T-helper 1 cell treated with Interleukin-12 subunit alpha and Interleukin-12 subunit beta and Interleukin-4 antibody, amounts not matched to agents 30 μg/mL and 1 μg/mL, for 36 hours (primary cell): ENCODE measurements at regions not wholly inside any gene's neighbourhood (a gene's known extent, or its start where the extent isn't known, plus 50 kb on each side); places are given as distances from the start of the nearest gene placed in this dataset.
"Not testable (repeated sequence)": the region's sequence is repeated elsewhere in the genome, so short reads cannot be mapped to it uniquely, and the experiment has no call there.

Source experiments
- H3K27ac Mint-ChIP-seq: one replicate; pipeline ENCODE4 v1.8.0; 2021; ENCODE audit warnings: mild to moderate bottlenecking, mixed read lengths
- H3K27me3 Mint-ChIP-seq: one replicate; pipeline ENCODE4 v1.8.0; 2021; ENCODE audit warnings: low read depth, mixed read lengths
- H3K36me3 Mint-ChIP-seq: one replicate; pipeline ENCODE4 v1.8.0; 2021; ENCODE audit warnings: low read depth, mixed read lengths
- H3K4me1 Mint-ChIP-seq: one replicate; pipeline ENCODE4 v1.8.0; 2021; ENCODE audit warnings: low read depth, mixed read lengths
- H3K4me3 Mint-ChIP-seq: one replicate; pipeline ENCODE4 v1.8.0; 2021; ENCODE audit warnings: mild to moderate bottlenecking, moderate library complexity, mixed read lengths
- H3K9me3 Mint-ChIP-seq: one replicate; pipeline ENCODE4 v1.8.0; 2021; ENCODE audit warnings: mixed read lengths

DNA sequence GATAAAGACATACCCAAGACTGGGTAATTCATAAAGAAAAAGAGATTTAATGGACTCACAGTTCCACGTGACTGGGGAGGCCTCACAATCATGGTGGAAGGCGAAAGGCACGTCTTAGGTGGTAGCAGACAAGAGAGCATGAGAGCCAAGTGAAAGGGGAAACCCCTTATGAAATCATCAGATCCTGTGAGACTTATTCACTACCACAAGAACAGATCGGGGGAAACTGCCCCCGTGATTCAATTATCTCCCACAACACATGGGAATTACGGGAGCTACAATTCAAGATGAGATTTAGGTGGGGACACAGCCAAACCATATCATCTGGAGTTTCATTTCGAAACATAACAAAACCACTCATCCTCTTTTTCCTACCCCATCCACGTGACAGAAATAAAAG is 193.2 kb downstream of the OR2B2 start:
- H3K4me1 Mint-ChIP-seq: peaks cover 17% of the 10 kb centered on the region
- H3K9me3 Mint-ChIP-seq, H3K36me3 Mint-ChIP-seq, H3K4me3 Mint-ChIP-seq, H3K27ac Mint-ChIP-seq: not testable (repeated sequence)
- peaks cover 21% of the 10 kb centered on the region for H3K27me3 Mint-ChIP-seq

DNA sequence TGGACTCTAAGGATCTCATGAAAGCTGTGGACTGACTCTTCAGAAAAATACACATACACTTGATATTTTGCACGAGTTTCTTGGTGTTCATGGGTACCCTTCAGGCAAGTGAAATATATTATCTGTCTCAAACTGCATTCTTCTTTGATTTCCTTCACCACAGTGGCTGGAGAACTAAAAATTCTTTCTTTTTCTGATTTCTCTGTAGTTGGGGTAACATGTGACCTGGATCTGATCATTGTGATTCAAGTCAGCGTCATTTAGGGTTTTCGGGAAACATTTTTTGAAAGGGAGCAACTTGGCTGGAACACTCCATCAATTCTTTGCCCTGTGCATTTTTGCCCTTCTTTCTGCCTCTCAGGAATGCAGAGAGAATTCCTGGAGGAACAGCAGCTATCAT is 205.8 kb downstream of the OR2B2 start:
- Mint-ChIP-seq H3K36me3 (peaks cover 15% of the 10 kb centered on the region), H3K27ac (no peak overlapping the region), H3K4me1 (no peaks in the 10 kb centered on the region), H3K4me3 (no peak overlapping the region), H3K27me3 (no peaks in the 10 kb centered on the region), H3K9me3 (no peaks in the 10 kb centered on the region)

DNA sequence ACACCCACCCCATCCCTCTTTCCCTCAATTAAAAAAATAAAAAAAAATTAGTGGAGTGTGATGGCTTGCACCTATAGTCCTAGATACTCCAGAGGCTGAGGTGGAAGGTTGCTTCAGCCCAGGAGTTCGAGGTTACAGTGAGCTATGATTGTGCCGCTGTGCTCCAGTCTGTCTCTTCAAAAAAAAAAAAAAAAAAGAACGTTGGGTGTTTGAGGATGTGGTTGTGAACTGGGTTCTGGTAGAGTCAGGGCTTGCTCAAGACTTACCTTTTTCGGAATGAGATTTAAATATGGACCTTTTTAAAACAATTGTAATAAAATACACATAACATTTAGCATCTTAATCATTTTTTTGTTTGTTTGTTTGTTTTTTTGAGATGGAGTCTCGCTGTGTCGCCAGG is 211.9 kb downstream of the OR2B2 start:
- no peak overlapping the region for H3K4me3 Mint-ChIP-seq
- peaks cover 20% of the 10 kb centered on the region for H3K36me3 Mint-ChIP-seq
- H3K4me1 Mint-ChIP-seq: peaks cover 5% of the 10 kb centered on the region
- H3K9me3 Mint-ChIP-seq: peaks cover 6% of the 10 kb centered on the region
- no peaks in the 10 kb centered on the region for H3K27me3 Mint-ChIP-seq
- H3K27ac Mint-ChIP-seq: no peak overlapping the region

DNA sequence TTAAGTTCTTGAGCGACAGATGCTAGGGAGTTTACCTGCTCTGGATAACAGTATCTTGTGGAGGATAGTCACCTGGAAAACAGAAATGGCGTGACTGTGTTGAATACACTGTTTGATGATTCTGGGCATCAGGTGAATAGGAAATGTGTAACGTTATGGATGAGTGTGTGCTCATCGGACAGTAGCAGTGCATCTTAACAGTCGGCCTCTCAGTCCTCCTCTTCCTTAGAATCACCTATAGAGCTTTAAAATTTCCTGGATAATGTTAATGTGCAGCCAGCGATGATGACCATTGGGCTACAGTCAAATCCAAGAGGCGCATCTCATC is 217.7 kb downstream of the OR2B2 start:
- H3K36me3 Mint-ChIP-seq: peaks cover 6% of the 10 kb centered on the region
- H3K27me3 Mint-ChIP-seq: peaks cover 5% of the 10 kb centered on the region
- H3K27ac Mint-ChIP-seq: peak overlapping the region; percentile 89
- peaks cover 12% of the 10 kb centered on the region for H3K4me1 Mint-ChIP-seq
- H3K4me3 Mint-ChIP-seq: peak overlapping the region; percentile 96
- H3K9me3 Mint-ChIP-seq: peaks cover 6% of the 10 kb centered on the region

DNA sequence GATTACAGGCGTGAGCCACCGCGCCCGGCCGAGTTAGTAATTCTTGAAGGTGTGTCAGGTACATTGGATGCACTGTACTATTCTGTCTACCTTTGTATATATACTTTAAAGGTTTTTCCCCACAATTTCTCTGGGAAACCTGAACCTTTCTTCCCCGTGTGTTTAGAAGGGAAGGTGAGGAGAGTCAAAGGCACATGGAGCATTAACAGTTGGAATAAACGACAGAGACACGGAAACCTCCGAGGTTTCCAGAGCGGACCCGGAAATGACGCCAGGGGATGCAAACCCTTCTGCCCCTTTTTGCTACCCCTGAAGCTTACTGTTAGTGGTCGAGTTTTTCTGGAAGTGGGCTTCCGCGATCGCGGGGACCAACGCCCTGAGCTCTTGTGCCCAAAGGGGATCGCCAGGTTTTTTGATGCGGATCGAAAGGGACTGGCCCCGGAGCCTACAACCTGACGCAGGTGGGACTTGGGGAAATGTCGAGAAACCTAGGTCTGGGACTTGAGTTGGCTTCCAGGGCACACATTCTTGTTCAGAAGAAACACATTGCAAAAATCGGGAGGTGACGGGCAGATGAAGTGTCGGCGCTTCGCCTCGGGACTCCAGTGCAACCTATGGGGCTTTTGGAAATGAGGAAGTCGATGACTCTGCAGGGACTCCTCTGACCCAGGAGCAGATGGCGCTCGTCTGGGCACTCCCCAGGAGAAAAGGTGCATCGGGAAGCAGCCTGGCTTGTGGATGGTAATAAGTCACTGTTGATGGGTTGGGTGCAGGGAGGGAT is 218.2 kb downstream of the OR2B2 start:
- Mint-ChIP-seq H3K27ac (peak overlapping the region; percentile 89), H3K36me3 (peaks cover 4% of the 10 kb centered on the region), H3K27me3 (peaks cover 9% of the 10 kb centered on the region), H3K9me3 (peaks cover 6% of the 10 kb centered on the region), H3K4me1 (peaks cover 12% of the 10 kb centered on the region), H3K4me3 (peak overlapping the region; percentile 96)

DNA sequence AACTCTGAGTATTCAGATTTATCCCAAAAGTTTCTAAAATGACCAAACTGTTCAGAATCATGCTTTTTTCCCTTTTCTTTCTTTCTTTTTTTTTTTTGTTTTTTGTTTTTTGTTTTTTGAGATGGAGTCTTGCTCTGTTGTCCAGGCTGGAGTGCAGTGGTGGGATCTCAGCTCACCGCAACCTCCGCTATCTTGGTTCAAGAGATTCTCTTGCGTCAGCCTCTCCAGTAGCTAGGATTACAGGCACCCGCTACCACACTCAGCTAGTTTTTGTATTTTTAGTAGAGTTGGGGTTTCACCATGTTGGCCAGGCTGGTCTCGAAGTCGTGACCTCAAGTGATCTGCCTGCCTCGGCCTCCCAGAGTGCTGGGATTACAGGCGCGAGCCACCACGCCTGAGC is 219.2 kb upstream of the ZNF184 start:
- not testable (repeated sequence) for H3K36me3 Mint-ChIP-seq, H3K27ac Mint-ChIP-seq, H3K4me3 Mint-ChIP-seq, H3K9me3 Mint-ChIP-seq
- peaks cover 18% of the 10 kb centered on the region for H3K27me3 Mint-ChIP-seq
- H3K4me1 Mint-ChIP-seq: peaks cover 25% of the 10 kb centered on the region

DNA sequence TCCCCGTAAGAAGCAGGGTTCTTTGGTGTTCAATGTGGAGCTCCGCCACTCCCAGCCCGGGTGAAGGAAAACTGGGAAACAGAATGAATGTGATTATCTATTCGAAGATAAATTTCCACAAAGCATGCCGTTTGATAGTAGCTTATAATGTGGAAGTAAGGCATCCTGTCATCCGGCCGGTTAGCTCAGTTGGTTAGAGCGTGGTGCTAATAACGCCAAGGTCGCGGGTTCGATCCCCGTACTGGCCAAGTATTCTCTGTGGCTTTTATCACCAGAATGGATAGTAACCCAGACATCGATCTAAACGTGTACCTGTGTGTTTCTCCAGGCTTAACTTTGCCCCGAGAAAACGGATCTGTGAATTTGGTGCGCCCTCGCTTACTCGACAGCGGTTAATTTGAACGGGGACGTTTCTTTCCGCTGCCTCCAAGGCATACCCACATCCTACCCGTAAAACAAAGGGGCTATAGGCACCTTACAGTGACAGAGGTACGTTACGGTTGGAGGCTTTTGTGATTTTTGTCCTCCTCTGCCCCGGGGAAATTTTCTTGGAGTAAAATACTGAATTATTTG is 215.2 kb upstream of the ZNF184 start:
- peaks cover 22% of the 10 kb centered on the region for H3K27me3 Mint-ChIP-seq
- H3K4me1 Mint-ChIP-seq: peaks cover 20% of the 10 kb centered on the region
- no peaks in the 10 kb centered on the region for H3K9me3 Mint-ChIP-seq
- H3K36me3 Mint-ChIP-seq: no peaks in the 10 kb centered on the region
- H3K4me3 Mint-ChIP-seq: peak overlapping the region; percentile 82
- peak overlapping the region; percentile 79 for H3K27ac Mint-ChIP-seq

DNA sequence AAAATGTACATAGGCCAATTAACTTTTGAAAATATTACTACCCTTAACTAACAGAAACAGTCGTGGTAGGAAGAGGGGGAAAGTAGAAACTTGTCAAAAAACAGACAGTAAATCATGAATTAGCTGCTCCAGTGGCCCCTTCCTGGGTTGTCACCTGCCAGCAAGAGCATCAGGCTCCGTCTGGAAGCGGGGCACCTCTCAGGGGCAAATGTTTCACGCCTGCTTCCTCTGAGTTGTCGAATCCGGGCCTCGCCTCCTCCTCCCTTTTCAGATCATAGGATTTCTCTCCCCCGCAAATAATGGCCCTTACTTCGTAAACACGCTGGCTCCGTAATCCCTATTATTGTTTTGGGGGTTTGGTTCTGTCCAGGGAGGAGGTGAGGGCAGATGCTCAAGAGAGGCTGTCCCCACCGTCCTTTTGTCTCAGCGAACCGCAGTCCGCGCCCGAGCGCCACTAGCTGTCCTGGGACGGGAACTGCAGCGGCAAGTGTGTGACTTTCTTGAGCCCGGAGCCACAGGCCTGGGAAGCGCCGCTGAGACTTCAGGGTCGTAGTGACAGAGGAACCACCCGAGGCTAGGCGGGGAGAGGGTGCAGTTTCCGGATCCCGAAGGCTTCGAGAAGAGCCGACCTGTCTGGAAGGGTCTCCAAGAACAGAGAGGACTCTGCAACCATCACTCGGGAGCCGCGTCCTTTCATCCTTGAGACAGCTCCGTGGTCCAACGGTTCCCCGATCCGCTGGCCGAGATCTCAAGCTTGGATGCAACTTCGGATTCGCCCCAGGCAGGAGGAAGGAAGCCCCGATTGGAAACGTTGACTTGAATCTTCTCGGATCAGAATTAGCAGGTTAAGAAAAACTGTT is 214.5 kb upstream of the ZNF184 start:
- peak overlapping the region; percentile 79 for H3K27ac Mint-ChIP-seq
- no peaks in the 10 kb centered on the region for H3K36me3 Mint-ChIP-seq
- no peaks in the 10 kb centered on the region for H3K9me3 Mint-ChIP-seq
- peaks cover 26% of the 10 kb centered on the region for H3K27me3 Mint-ChIP-seq
- H3K4me3 Mint-ChIP-seq: peak overlapping the region; percentile 82
- peaks cover 20% of the 10 kb centered on the region for H3K4me1 Mint-ChIP-seq

DNA sequence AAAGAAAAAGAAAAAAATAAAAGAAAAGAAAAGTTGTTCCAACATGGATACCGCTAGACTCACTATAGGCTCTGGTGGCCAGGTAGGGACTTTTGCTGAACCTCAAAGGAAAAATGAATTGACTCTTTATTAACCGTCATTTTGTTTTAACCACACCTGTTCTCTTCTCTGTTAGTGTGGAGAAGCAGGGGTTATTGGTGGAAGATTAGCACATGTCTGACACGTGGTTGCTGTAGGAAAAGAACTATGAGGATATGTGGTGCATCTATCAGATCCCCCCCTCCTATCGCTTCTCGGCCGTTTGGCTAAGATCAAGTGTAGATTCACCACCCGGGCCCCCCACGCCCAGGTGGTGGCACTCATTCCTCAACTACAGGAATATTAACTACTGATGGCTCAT is 212.4 kb upstream of the ZNF184 start:
- Mint-ChIP-seq H3K9me3 (peaks cover 4% of the 10 kb centered on the region), H3K4me1 (peaks cover 32% of the 10 kb centered on the region)

DNA sequence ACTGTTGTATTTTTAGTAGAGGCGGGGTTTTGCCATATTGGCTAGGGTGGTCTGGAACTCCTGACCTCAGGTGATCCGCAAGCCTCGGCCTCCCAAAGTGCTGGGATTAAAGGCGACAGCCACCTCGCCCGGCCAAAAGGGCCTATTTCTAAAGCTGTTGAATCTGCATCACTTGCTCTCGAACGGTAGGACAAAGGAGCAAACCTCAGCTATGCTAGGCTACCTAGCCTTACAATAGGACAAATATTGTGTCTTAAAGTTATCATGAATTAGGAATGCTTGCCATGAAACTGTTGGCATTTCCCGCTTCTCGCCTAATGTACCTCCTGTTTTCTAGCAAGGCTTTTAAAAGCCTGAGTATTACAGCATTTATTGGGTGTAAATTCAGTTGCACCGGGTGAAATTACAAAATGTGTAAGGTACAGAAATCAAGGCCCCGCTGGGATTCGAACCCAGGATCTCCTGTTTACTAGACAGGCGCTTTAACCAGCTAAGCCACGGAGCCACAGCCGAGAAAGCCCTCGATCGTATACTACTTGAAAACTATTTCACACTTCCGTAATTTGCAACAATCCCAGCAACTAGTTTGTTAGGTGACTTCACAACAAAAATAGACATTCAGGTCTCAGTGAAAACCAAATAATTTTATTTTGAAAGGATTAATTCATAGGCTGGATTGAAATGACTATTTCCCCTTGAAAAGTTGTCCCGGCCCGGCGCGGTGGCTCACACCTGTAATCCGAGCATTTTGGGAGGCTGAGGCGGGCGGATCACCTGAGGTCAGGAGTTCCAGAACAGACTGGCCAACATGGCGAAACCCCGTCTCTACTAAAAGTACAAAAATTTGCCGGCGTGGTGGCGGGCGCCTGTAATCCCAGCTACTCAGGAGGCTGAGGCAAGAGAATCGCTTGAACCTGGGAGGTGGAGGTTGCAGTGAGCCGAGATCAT is 211.6 kb upstream of the ZNF184 start:
- Mint-ChIP-seq H3K9me3 (peaks cover 4% of the 10 kb centered on the region), H3K27ac (peak overlapping the region; percentile 52), H3K27me3 (peaks cover 50% of the 10 kb centered on the region), H3K4me3 (no peak overlapping the region), H3K4me1 (peaks cover 37% of the 10 kb centered on the region), H3K36me3 (peaks cover 7% of the 10 kb centered on the region)

More for the DNA sequence above, 212.4 kb upstream of the ZNF184 start:
- Mint-ChIP-seq H3K27me3 (peaks cover 42% of the 10 kb centered on the region), H3K36me3 (peaks cover 6% of the 10 kb centered on the region), H3K27ac (no peak overlapping the region), H3K4me3 (no peak overlapping the region)

DNA sequence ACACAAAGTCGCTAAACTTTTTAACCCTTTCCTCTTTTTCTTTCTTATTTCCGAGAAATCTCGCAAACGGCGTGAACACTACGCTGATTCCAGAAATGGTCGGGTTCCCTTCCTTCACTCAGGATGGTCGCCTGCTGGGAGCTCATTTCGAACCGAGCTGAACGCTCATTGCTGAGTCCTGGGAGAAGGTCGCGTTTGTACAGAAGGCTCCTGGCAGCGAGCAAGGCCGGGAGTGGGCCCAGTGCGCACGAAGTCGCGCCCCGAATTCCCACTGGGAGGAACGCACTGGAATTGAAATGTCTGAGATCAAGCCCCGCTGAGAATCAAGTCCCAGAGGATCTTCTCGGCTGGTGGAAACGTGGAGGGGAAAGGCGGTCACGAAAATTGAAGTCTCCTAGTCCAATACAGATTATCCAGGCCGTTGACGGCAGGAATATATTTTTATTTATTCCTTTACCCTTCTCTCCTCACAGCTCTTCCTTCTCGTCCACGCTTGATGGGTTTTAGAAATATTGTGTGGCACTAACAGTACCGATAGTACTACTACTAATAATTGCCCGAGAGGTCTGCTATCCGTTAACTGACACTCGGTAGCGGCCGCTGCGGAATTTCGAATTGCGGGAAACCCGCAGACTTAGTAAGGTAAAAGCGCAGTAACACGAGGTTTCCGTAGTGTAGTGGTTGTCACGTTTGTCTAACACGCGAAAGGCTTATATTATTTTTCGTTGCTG is 207.2 kb upstream of the ZNF184 start:
- Mint-ChIP-seq H3K27me3 (peaks cover 69% of the 10 kb centered on the region), H3K36me3 (peaks cover 7% of the 10 kb centered on the region), H3K9me3 (peaks cover 4% of the 10 kb centered on the region), H3K4me1 (peaks cover 21% of the 10 kb centered on the region), H3K4me3 (peak overlapping the region; percentile 44), H3K27ac (peak overlapping the region; percentile 43)

DNA sequence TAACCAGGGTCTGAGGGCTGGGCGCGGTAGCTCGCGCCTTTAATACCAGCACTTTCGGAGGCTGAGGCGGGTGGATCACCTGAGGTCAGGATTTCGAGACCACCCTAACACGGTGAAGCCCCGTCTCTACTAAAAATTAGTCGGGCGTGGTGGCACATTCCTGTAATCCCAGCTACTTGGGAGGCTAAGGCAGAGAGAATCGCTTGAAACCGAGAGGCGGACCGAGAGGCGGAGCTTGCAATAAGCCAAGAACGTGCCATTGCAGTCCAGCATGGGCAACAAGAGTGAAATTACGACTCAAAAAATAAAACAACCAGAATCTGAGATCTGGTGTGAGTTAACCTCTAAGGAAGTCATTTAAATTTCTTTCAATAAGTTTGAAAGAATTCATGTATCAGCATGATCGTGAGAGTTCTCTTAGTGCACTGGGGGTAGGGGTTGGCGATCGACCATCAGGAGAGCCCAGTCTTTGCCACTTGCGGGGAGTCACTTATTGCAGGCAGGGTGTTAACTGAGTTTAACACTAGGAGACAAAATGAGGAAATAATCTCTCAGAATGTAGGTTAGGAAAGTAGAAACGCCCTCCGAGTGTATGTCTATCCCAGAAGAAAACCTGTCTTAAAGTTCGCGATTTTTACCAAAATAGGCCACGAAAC is 206.5 kb upstream of the ZNF184 start:
- peak overlapping the region; percentile 24 for H3K4me3 Mint-ChIP-seq
- peak overlapping the region; percentile 43 for H3K27ac Mint-ChIP-seq
- peaks cover 7% of the 10 kb centered on the region for H3K36me3 Mint-ChIP-seq
- peaks cover 21% of the 10 kb centered on the region for H3K4me1 Mint-ChIP-seq
- peaks cover 70% of the 10 kb centered on the region for H3K27me3 Mint-ChIP-seq
- peaks cover 4% of the 10 kb centered on the region for H3K9me3 Mint-ChIP-seq

DNA sequence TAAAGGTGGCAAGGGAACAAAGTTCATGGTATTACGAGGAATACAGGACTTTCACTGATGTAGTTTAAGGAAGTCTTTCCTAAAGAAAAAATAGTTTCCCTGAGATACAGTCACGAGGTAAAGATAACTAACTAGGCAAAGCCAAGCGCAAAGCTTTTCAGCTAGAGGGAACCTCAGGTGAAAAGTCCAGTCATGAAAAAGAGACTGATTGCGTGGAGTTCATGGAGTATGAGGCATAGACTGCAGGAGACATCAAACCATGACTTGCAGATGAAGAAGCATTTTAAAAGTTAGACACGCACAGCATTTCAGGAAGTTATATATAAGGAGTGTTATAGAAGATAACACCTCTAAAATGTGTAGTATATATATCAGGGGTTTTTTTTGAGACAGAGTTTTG is 205.6 kb upstream of the ZNF184 start:
- H3K27me3 Mint-ChIP-seq: peaks cover 78% of the 10 kb centered on the region
- no peak overlapping the region for H3K4me3 Mint-ChIP-seq
- H3K4me1 Mint-ChIP-seq: peaks cover 22% of the 10 kb centered on the region
- peaks cover 8% of the 10 kb centered on the region for H3K36me3 Mint-ChIP-seq
- peaks cover 7% of the 10 kb centered on the region for H3K9me3 Mint-ChIP-seq
- H3K27ac Mint-ChIP-seq: peak overlapping the region; percentile 24
